ENCODE measurements at regions not wholly inside any gene's neighbourhood (a gene's known extent, or its start where the extent isn't known, plus 50 kb on each side); places are given as distances from the start of the nearest gene placed in this dataset.

GRCh38 chr2:157032017-157032416 lies 225.5 kb upstream of the GALNT5 start:
- H3K27ac Mint-ChIP-seq (ENCODE audit: unreplicated experiment): no peak overlapping the region
- H3K4me3 Mint-ChIP-seq (ENCODE audit: unreplicated experiment): no peak overlapping the region
- no peaks in the 10 kb centered on the region for H3K9me3 Mint-ChIP-seq (ENCODE audit: low read depth)
- no peak for DNase-seq (ENCODE audit: low spot score)
- no peaks in the 10 kb centered on the region for H3K27me3 Mint-ChIP-seq (ENCODE audit: low read depth)
- peaks cover 7% of the 10 kb centered on the region for H3K4me1 Mint-ChIP-seq (ENCODE audit: low read depth)
- TF ChIP-seq CTCF (IDR thresholded peaks at IDR 0.05): no peak
- H3K36me3 Mint-ChIP-seq (ENCODE audit: low read depth): no peaks in the 10 kb centered on the region

- Mint-ChIP-seq H3K9me3 (ENCODE audit: low read depth) (no peaks in the 10 kb centered on the region), H3K27ac (ENCODE audit: unreplicated experiment) (no peak overlapping the region), H3K36me3 (ENCODE audit: low read depth) (no peaks in the 10 kb centered on the region), H3K4me1 (ENCODE audit: low read depth) (peaks cover 7% of the 10 kb centered on the region), H3K4me3 (ENCODE audit: unreplicated experiment) (no peak overlapping the region), H3K27me3 (ENCODE audit: low read depth) (peaks cover 13% of the 10 kb centered on the region)
- no peak for TF ChIP-seq CTCF (IDR thresholded peaks at IDR 0.05)
- DNase-seq (ENCODE audit: low spot score): no peak
Observed at GRCh38 chr2:157036726-157037125, 220.8 kb upstream of the GALNT5 start.

- Mint-ChIP-seq H3K4me1 (ENCODE audit: low read depth) (no peaks in the 10 kb centered on the region), H3K4me3 (ENCODE audit: unreplicated experiment) (no peak overlapping the region), H3K27me3 (ENCODE audit: low read depth) (peaks cover 30% of the 10 kb centered on the region), H3K36me3 (ENCODE audit: low read depth) (no peaks in the 10 kb centered on the region), H3K9me3 (ENCODE audit: low read depth) (no peaks in the 10 kb centered on the region), H3K27ac (ENCODE audit: unreplicated experiment) (no peak overlapping the region)
- DNase-seq (ENCODE audit: low spot score): no peak
- TF ChIP-seq CTCF (IDR thresholded peaks at IDR 0.05): no peak
Observed at GRCh38 chr2:157043786-157044185, 213.7 kb upstream of the GALNT5 start.

GRCh38 chr2:157046396-157046795 lies 211.1 kb upstream of the GALNT5 start:
- no peak for TF ChIP-seq CTCF (IDR thresholded peaks at IDR 0.05)
- Mint-ChIP-seq H3K36me3 (ENCODE audit: low read depth) (no peaks in the 10 kb centered on the region), H3K9me3 (ENCODE audit: low read depth) (no peaks in the 10 kb centered on the region), H3K4me3 (ENCODE audit: unreplicated experiment) (no peak overlapping the region), H3K27me3 (ENCODE audit: low read depth) (peaks cover 32% of the 10 kb centered on the region), H3K4me1 (ENCODE audit: low read depth) (no peaks in the 10 kb centered on the region), H3K27ac (ENCODE audit: unreplicated experiment) (no peak overlapping the region)
- no peak for DNase-seq (ENCODE audit: low spot score)

- no peaks in the 10 kb centered on the region for H3K9me3 Mint-ChIP-seq (ENCODE audit: low read depth)
Observed at GRCh38 chr2:157052685-157053224, 204.8 kb upstream of the GALNT5 start.

More at GRCh38 chr2:157052685-157053224, 204.8 kb upstream of the GALNT5 start:
- Mint-ChIP-seq H3K4me1 (ENCODE audit: low read depth) (peaks cover 5% of the 10 kb centered on the region), H3K27ac (ENCODE audit: unreplicated experiment) (no peak overlapping the region), H3K36me3 (ENCODE audit: low read depth) (no peaks in the 10 kb centered on the region), H3K27me3 (ENCODE audit: low read depth) (peaks cover 13% of the 10 kb centered on the region), H3K4me3 (ENCODE audit: unreplicated experiment) (no peak overlapping the region)
- peak; percentile 11 for TF ChIP-seq CTCF (IDR thresholded peaks at IDR 0.05)
- no peak for DNase-seq (ENCODE audit: low spot score)
